A673 (cell line): ENCODE measurements at regions not wholly inside any gene's neighbourhood (a gene's known extent, or its start where the extent isn't known, plus 50 kb on each side); places are given as distances from the start of the nearest gene placed in this dataset.

Experiments
- BruUV-seq: library from RNA; stranded (reverse); fragments of 400-500 nt; replicated peaks from 2 replicates; lab custom pipeline; 2021; lab: Mats Ljungman, UMichigan
- CTCF ChIA-PET: fragments of 300-600 bp; sonication (Branson Sonifier 250); formaldehyde crosslinking; loops from one replicate; lab custom pipeline; 2022; ENCODE audit warnings: antibody characterized with exemption; lab: Charles Lee
- POLR2A ChIA-PET: fragments of 300-600 bp; sonication (Branson Sonifier 250); formaldehyde crosslinking; loops from one replicate; lab custom pipeline; 2022; ENCODE audit warnings: antibody characterized with exemption; ENCODE audit not compliant: low non-redundant PET; lab: Charles Lee
- DNase-seq: peaks from one replicate; pipeline ENCODE4 v3.0.0-alpha.2; 2015; ENCODE audit warnings: low spot score
- H3K27ac ChIP-seq: fragments of 200-600 bp; sonication (generic); 2 replicates; pipeline ENCODE4 v1.5.1; 2016; ENCODE audit warnings: mixed run types, low read depth, mild to moderate bottlenecking, mixed read lengths, antibody characterized with exemption, low read length; ENCODE audit not compliant: poor library complexity, severe bottlenecking
- H3K27me3 ChIP-seq: fragments of 200-600 bp; sonication (generic); replicated peaks from 2 replicates; pipeline ENCODE4 v1.6.1; 2017; ENCODE audit warnings: mixed run types, low read depth, mild to moderate bottlenecking, mixed read lengths, antibody characterized with exemption, low read length; ENCODE audit not compliant: insufficient read depth, poor library complexity
- H3K36me3 ChIP-seq: fragments of 200-600 bp; sonication (generic); 2 replicates; pipeline ENCODE4 v1.6.1; 2016; ENCODE audit warnings: mixed run types, mild to moderate bottlenecking, mixed read lengths, antibody characterized with exemption, low read length; ENCODE audit not compliant: insufficient read depth, poor library complexity, severe bottlenecking
- H3K4me1 ChIP-seq: fragments of 200-600 bp; sonication (generic); 2 replicates; pipeline ENCODE4 v1.6.1; 2017; ENCODE audit warnings: mixed run types, mild to moderate bottlenecking, mixed read lengths, antibody characterized with exemption, low read length; ENCODE audit not compliant: insufficient read depth, poor library complexity, severe bottlenecking
- H3K4me3 ChIP-seq: fragments of 200-600 bp; sonication (generic); 2 replicates; pipeline ENCODE4 v1.5.1; 2016; ENCODE audit warnings: low read depth, mixed run types, mild to moderate bottlenecking, mixed read lengths, low read length; ENCODE audit not compliant: poor library complexity, severe bottlenecking
- H3K9me3 ChIP-seq: fragments of 200-600 bp; sonication (generic); 2 replicates; pipeline ENCODE4 v1.6.1; 2016; ENCODE audit warnings: mixed run types, low read depth, mild to moderate bottlenecking, mixed read lengths, antibody characterized with exemption, low read length; ENCODE audit not compliant: poor library complexity, severe bottlenecking
- CTCF ChIP-seq: fragments of 300-800, 200-600 bp; sonication (generic); conservative IDR thresholded peaks from 2 replicates; pipeline ENCODE4 v1.5.1; 2017; ENCODE audit warnings: low read depth, mild to moderate bottlenecking, antibody characterized with exemption, low read length, moderate library complexity, mixed read lengths
- EZH2 ChIP-seq: fragments of 200-600 bp; sonication (generic); IDR thresholded peaks from 2 replicates; pipeline ENCODE4 v1.6.1; 2017; ENCODE audit warnings: borderline replicate concordance, low read depth, mild to moderate bottlenecking, mixed read lengths, antibody characterized with exemption, low read length; ENCODE audit not compliant: poor library complexity, severe bottlenecking
- intact Hi-C: fragments of 100-400 bp; cut with micrococcal nuclease; formaldehyde crosslinking; loops from one replicate; pipeline ENCODE4 v1.10.0; 2022; ENCODE audit not compliant: unreplicated experiment

GRCh38 chr6:14692208-14692607 is 553.7 kb upstream of the JARID2 start:
- CTCF ChIA-PET, result no interaction called here
- POLR2A ChIA-PET, result no interaction called here
- H3K4me1 ChIP-seq, result no peaks in the 10 kb centered on the region

GRCh38 chr6:14693301-14694192 is 552.3 kb upstream of the JARID2 start:
- Histone ChIP-seq H3K27ac (no peak overlapping the region), H3K4me3 (no peak overlapping the region), H3K9me3 (no peaks in the 10 kb centered on the region), H3K4me1 (no peaks in the 10 kb centered on the region), H3K27me3 (no peaks in the 10 kb centered on the region), H3K36me3 (no peaks in the 10 kb centered on the region)
- CTCF ChIA-PET, result no interaction called here
- BruUV-seq, result no TSS peak
- no peak for TF ChIP-seq EZH2
- DNase-seq, result no peak
- intact Hi-C loops, result no loop called here
- POLR2A ChIA-PET, result interaction anchor here (0.7 kb wide), 1 partner anchor 310 kb away, joined by 3 read pairs; no protein-coding TSS in a partner anchor

More at GRCh38 chr6:14692208-14692607, 553.7 kb upstream of the JARID2 start:
- H3K4me3 ChIP-seq, result no peak overlapping the region
- DNase-seq, result no peak
- H3K27ac ChIP-seq, result no peak overlapping the region
- intact Hi-C loops, result no loop called here
- H3K9me3 ChIP-seq, result no peaks in the 10 kb centered on the region
- H3K27me3 ChIP-seq, result no peaks in the 10 kb centered on the region
- H3K36me3 ChIP-seq, result no peaks in the 10 kb centered on the region
- TF ChIP-seq EZH2, result no peak
- TF ChIP-seq CTCF, result no peak
- no TSS peak for BruUV-seq

GRCh38 chr6:14694308-14694707 is 551.6 kb upstream of the JARID2 start:
- no peak overlapping the region for H3K27ac ChIP-seq
- TF ChIP-seq EZH2, result no peak
- no peak for TF ChIP-seq CTCF
- intact Hi-C loops, result no loop called here
- no peaks in the 10 kb centered on the region for H3K27me3 ChIP-seq
- ChIA-PET POLR2A (interaction anchor here (0.7 kb wide), 1 partner anchor 311 kb away, joined by 3 read pairs; no protein-coding TSS in a partner anchor), CTCF (no interaction called here)
- H3K4me1 ChIP-seq, result no peaks in the 10 kb centered on the region
- H3K9me3 ChIP-seq, result no peaks in the 10 kb centered on the region
- no peaks in the 10 kb centered on the region for H3K36me3 ChIP-seq
- no peak overlapping the region for H3K4me3 ChIP-seq
- BruUV-seq, result no TSS peak
- DNase-seq, result no peak
